ENCODE measurements at regions not wholly inside any gene's neighbourhood (a gene's known extent, or its start where the extent isn't known, plus 50 kb on each side); places are given as distances from the start of the nearest gene placed in this dataset.

- Mint-ChIP-seq H3K27ac (no peak overlapping the region), H3K27me3 (no peaks in the 10 kb centered on the region), H3K4me1 (no peaks in the 10 kb centered on the region), H3K9me3 (no peaks in the 10 kb centered on the region), H3K4me3 (no peak overlapping the region), H3K36me3 (ENCODE audit: low read depth) (no peaks in the 10 kb centered on the region)
- ChIA-PET POLR2A (no interaction called here), CTCF (no interaction called here)
- TF ChIP-seq CTCF (IDR thresholded peaks at IDR 0.05) = no peak
- DNase-seq (no peak), ATAC-seq (ENCODE audit: low read depth) (no peak)
- intact Hi-C loops (cut with micrococcal nuclease) = no loop called here
Measured at GRCh38 chr13:73341748-73342147, 282.9 kb downstream of the KLF5 start.

- H3K4me1 Mint-ChIP-seq = no peaks in the 10 kb centered on the region
- no peaks in the 10 kb centered on the region for H3K9me3 Mint-ChIP-seq
- DNase-seq (no peak), ATAC-seq (ENCODE audit: low read depth) (no peak)
- H3K27ac Mint-ChIP-seq = no peak overlapping the region
- H3K4me3 Mint-ChIP-seq = no peak overlapping the region
- POLR2A ChIA-PET = no interaction called here
- H3K36me3 Mint-ChIP-seq (ENCODE audit: low read depth) = no peaks in the 10 kb centered on the region
- CTCF ChIA-PET = no interaction called here
- intact Hi-C loops (cut with micrococcal nuclease) = no loop called here
- no peak for TF ChIP-seq CTCF (IDR thresholded peaks at IDR 0.05)
- H3K27me3 Mint-ChIP-seq = no peaks in the 10 kb centered on the region
Measured at GRCh38 chr13:73340069-73340468, 281.3 kb downstream of the KLF5 start.

- H3K27ac Mint-ChIP-seq = no peak overlapping the region
- ChIA-PET POLR2A (no interaction called here), CTCF (no interaction called here)
- H3K36me3 Mint-ChIP-seq (ENCODE audit: low read depth) = no peaks in the 10 kb centered on the region
- intact Hi-C loops (cut with micrococcal nuclease) = no loop called here
- TF ChIP-seq CTCF (IDR thresholded peaks at IDR 0.05) = no peak
- DNase-seq (no peak), ATAC-seq (ENCODE audit: low read depth) (no peak)
- H3K27me3 Mint-ChIP-seq = no peaks in the 10 kb centered on the region
- no peaks in the 10 kb centered on the region for H3K9me3 Mint-ChIP-seq
- H3K4me3 Mint-ChIP-seq = no peak overlapping the region
- no peaks in the 10 kb centered on the region for H3K4me1 Mint-ChIP-seq
Measured at GRCh38 chr13:73339086-73339485, 280.3 kb downstream of the KLF5 start.

- Mint-ChIP-seq H3K4me1 (no peaks in the 10 kb centered on the region), H3K36me3 (ENCODE audit: low read depth) (no peaks in the 10 kb centered on the region), H3K27ac (no peak overlapping the region), H3K4me3 (no peak overlapping the region), H3K9me3 (no peaks in the 10 kb centered on the region), H3K27me3 (no peaks in the 10 kb centered on the region)
- no peak for DNase-seq
- no peak for ATAC-seq (ENCODE audit: low read depth)
- intact Hi-C loops (cut with micrococcal nuclease) = no loop called here
- POLR2A ChIA-PET = no interaction called here
- CTCF ChIA-PET = no interaction called here
- TF ChIP-seq CTCF (IDR thresholded peaks at IDR 0.05) = no peak
Measured at GRCh38 chr13:73338389-73338788, 279.6 kb downstream of the KLF5 start.

- DNase-seq (no peak), ATAC-seq (ENCODE audit: low read depth) (no peak)
- Mint-ChIP-seq H3K36me3 (ENCODE audit: low read depth) (no peaks in the 10 kb centered on the region), H3K27me3 (no peaks in the 10 kb centered on the region), H3K4me3 (no peak overlapping the region), H3K27ac (no peak overlapping the region), H3K4me1 (no peaks in the 10 kb centered on the region), H3K9me3 (no peaks in the 10 kb centered on the region)
- ChIA-PET POLR2A (no interaction called here), CTCF (no interaction called here)
- TF ChIP-seq CTCF (IDR thresholded peaks at IDR 0.05) = no peak
- intact Hi-C loops (cut with micrococcal nuclease) = no loop called here
Measured at GRCh38 chr13:73337532-73337931, 278.7 kb downstream of the KLF5 start.

Data from activated B cell treated with CpG ODN at 0.5 μM for 24 hours (primary cell).